DMS79 treated with DMSO at 0.1 percent for 48 hours (cell line): ENCODE measurements at regions not wholly inside any gene's neighbourhood (a gene's known extent, or its start where the extent isn't known, plus 50 kb on each side); places are given as distances from the start of the nearest gene placed in this dataset.
A peak's percentile ranks its signal among the peaks of the same experiment; 100 is the strongest.
"Not testable (repeated sequence)": the region's sequence is repeated elsewhere in the genome, so short reads cannot be mapped to it uniquely, and the experiment has no call there.

Source experiments
- DNase-seq: peaks from one replicate; lab custom pipeline; 2025; lab: John Stamatoyannopoulos, UW

DNA sequence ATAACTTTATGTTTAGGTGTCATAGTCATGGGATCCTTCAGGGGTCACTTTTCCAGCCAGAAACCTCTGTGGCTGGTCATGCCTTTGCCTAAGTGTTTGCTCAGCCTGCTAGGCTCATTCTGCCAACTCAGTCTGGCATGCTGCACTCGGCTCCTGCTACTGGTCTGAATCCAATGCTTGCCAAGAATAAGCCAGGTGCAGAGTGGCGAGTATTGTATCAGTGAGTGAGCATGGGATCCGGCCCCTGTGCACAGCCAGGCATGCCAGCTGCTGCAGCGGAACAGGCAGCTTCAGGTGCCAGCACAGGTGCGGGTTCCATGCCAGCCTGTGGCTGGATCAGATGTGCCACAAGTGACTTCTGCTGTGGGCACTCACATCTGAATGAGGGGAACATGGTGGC, 1269.3 kb upstream of the CNTN5 start:
- DNase-seq = peak; percentile 16

DNA sequence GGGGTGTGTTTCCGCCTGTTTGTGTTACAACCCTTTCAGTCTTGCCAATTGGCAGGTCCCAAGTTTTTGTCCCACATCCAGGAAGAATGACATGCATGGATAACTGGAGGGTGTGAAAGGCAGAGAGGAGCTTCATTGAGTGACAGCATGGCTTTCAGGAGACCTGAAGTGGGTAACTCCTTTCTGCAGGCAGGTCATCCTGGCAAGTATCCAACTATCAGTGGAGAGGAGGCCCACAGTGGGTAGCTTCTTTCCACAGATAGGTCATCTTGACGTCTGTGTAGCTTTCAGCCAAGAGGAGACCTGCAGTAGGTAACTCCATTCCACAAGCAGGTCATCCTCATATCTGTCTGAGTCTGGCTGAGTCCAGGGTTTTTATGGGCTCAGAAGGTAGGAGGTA, 1268.8 kb upstream of the CNTN5 start:
- DNase-seq = no peak

DNA sequence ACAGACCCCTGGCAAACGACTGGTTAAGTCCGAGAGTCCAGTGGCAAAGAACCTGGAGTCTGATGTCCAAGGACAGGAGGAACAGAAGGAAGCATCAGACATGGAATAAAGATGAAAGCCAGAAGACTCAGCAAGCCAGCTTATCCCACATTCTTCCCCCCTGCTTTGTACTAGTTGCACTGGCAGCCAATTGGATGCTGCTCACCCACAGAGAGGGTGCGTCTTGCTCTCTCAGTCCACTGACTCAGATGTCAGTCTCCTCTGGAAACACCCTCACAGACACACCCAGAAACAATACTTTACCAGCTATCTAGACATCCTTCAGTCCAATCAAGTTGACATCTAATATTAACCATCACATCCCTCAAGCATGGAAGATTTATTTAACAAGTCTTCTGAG, 1265.8 kb upstream of the CNTN5 start:
- no peak for DNase-seq

DNA sequence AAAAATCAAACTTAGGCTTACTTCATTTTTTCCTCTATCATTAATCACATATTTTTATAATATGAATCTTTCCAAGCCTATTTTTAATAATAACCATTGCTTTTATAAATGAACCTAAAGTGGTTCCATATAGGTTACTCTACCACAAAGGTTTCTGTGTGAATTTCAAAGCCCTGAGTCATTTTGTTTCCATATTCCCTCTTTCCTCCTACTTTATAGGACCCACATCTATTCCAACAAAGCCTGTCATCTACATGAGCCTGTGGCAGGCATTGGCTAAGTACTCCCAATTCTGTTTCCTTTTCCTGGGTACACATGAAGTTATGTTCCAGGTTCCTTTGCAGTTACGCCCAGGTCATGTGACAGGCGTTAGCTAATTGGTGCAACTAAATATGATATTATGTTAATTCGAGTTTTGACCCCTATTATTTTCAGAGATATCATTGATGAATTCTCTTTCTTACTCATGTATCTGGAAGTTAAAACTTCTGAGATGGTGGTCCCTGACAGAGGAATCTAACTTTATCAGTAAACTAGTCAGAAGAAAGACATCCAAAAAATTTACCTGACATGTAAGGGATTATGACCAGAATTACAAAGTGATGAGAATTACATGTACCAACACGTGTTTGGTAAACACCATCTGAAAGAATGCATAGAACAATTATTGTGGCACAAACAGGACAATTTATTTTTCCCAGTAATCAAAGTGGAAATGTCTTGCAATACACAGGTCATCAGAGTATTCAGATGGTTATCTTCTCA, 1264.0 kb upstream of the CNTN5 start:
- no peak for DNase-seq

DNA sequence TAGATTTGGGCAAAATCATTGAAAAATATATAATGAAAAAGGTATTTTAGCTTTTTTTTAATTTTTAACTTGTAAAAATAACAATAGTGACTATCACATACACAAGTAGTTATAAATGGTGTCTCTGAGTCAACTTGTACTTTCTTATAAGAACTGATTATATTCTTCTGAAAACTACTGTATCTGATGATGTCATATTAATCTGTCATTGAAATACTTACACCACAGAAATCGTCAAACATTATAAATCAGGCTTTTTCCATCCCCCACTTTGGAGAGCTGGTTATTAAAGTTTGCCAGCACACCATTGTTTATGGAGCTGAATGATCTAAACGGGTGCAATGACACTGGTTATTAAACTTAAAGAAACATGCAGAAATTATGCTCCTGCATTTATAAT, 1259.6 kb upstream of the CNTN5 start:
- no peak for DNase-seq

- DNase-seq = no peak
These were observed 1256.6 kb upstream of the CNTN5 start for GRCh38 chr11:97764193-97764592.

DNA sequence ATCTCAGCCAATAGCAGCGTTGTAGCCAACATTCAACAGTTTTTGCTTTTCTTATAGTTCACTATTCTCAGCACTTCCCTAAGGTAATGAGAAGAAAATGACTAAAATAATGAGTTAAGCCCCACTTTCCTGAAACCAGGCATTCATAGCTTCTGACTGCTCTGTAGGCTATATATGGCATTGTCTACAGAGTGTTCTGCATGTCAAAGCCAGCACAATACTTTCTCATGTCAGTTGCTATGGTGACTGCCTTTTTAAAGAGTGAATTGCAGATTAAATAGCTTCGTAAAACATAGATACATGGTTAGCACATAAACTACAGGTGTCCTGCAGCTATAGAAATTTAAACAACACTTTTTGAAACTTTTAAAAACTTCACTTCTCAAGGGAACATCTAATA, 1256.1 kb upstream of the CNTN5 start:
- no peak for DNase-seq

GRCh38 chr11:97770570-97770969, 1250.2 kb upstream of the CNTN5 start:
- no peak for DNase-seq

GRCh38 chr11:97772705-97773104, 1248.0 kb upstream of the CNTN5 start:
- no peak for DNase-seq

- DNase-seq = not testable (repeated sequence)
These were observed 1236.4 kb upstream of the CNTN5 start for GRCh38 chr11:97784388-97784787.

GRCh38 chr11:97786961-97787360, 1233.8 kb upstream of the CNTN5 start:
- DNase-seq = no peak

GRCh38 chr11:97794876-97795275, 1225.9 kb upstream of the CNTN5 start:
- no peak for DNase-seq

DNA sequence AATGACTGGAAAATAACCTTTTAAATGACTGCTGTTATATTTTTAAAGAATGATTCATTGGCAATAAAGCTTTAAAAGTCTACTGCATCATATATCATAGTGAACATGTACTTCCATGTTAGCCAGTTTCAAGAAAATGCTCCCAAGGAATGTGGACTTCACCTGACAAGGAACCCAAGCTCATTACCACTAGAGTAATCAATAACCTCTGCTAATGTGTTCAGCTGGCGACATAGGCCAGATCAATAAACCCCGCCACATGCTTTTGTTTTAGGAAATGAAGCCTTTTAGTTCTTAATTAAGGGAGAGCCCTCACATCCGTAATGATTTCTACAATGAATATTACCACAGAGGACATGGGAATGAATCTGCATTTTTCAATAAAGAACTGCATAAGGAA, 1219.9 kb upstream of the CNTN5 start:
- DNase-seq = no peak

DNA sequence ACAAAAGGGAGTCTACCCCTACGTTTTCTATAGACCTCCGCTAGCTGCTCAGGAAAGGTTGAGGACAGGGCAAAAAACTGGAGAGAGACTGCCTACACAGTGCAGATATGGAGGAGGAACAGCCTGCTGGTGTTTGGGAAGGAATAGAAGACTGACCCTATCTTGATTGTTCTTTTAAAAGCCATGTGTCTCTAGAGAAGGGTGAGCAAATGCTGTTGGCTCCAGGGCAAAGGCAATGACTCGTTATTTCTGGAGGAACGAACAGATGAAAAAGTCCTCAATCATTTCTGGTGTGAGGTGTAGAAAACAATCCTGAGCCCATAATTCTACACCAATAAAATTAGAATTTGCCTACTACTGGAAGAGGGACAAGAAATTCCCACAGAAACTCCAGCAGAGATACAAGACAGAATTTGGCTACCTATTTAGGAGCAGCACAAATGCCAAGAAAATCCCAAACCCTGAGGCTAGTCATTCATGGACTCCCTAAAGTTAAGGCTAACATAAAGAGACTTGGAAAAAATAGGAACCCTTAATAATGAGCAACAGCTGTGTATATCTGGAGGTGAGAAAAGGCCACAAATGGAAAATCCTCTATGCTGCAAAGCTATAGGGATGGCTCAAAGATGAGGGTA, 1206.3 kb upstream of the CNTN5 start:
- no peak for DNase-seq

DNA sequence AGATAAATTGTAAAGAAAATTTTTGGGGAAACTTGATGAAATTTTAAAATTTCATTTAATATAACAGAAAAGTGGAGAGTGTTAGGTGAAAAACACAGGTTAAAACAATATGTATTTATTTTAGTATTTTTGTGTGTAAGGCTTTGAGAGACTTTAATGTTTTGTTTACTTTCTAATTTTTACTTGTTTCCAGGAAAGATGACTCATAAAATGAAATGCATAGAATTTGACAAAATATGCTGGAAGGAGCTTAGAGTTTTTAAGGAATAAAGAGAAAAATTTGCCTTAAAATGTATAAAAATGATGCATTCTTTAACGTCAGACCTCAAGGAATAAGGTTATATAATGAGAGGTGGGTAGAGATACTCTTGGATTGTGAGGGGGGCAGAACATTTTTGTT, 1205.1 kb upstream of the CNTN5 start:
- no peak for DNase-seq

DNA sequence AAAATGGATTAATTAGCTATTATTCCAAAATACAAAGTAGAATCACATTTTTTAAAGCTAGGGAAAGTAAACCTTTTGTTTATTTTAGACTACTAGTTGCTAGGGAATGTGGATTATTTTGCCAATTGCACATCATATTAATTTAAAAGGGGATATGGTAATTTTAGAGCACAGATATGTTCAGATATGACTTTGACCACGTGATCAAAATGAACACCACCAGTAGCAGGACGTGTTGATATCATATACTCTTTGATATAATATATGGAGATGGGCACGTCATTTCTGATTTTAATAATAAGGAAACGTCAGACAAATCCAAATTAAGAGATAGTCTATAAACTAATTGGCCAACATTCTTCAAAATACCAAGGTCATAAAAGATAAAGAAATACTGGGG, 1188.3 kb upstream of the CNTN5 start:
- no peak for DNase-seq

DNA sequence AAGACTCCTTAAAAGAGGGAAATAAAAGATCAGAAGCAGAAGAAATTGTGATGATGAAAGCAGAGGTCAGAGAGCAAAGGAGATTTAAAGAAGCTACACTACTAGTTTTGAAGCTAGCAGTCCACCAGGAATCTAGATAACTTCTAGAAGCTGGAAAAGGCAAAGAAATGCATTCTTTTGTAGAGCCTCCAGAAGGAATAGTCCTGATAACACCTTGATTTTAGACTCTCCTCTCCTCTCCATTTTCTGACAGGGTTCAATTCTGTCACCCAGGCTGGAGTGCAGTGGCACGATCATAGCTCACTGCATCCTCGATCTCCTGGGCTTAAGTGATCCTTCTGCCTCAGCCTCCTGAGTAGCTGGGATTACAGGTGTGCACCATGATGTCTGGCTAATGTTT, 1187.3 kb upstream of the CNTN5 start:
- no peak for DNase-seq

DNA sequence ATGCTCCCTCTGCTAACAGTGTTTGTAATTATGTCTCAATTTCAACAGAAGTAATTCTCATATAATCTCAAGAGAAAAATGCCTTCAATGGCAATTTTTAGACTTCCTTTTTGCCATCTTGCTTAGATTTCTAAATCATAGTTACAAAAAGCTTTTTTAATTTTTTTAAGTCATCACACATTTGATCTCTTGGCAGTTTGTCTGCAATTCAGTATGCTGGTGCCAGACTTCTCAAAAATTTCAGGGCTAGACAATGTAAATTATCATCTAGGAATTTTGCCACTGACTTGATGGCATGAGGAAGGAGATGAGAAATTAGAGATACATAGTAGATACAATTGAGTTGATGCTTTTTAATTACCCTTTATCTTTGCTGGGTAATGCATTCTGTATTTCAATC, 1176.7 kb upstream of the CNTN5 start:
- no peak for DNase-seq

DNA sequence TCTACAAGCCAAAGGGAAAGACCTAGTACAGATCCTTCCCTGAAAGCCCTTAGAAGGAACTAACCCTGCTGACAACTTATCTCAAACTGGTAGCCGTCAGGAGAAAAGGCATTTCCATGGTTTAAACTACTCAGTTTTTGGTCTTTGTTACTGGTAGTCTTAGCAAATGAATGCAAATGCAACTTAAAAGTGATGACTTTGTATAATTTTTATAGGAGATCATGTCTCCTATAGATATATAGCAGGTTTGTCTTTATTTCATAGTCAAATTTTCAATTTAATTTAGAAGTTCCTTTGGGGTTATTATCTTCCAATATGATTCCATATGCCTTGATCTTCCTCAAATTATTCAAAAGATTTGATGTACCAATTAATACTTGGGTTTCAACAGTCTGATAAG, 1173.0 kb upstream of the CNTN5 start:
- DNase-seq = no peak

DNA sequence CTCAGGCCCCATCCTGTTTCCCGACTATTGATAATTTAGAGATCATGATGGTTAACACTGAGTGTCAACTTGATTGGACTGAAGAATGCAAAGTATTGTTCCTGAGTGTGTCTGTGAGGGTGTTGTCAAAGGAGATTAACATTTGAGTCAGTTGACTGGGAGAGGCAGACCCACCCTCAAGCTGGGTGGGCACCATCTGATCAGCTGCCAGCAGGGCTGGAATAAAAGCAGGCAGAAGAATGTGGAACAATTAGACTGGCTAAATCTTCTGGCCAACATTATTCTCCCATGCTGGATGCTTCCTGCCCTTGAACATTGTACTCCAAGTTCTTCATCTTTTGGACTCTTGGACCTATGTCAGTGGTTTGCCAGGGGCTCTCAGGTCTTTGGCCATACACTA, 1170.0 kb upstream of the CNTN5 start:
- DNase-seq = no peak

DNA sequence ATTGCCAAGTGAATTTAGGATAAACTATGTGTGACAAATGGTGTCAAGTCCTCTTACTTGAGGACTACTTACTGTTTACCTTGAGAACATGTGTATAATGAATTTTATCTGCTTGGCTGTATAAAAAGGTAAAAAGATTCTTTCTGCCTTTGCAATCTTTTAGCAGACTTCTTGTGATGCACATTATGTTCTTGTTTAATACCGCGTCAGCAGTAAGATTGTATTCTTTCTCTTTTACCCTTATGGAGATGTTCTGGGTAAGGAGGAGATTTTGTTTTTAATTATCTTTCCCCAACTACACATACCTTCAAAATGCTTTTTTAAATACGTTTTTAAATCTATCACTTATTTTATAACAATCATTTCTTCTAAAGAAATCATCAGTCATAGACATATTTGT, 1166.4 kb upstream of the CNTN5 start:
- no peak for DNase-seq

DNA sequence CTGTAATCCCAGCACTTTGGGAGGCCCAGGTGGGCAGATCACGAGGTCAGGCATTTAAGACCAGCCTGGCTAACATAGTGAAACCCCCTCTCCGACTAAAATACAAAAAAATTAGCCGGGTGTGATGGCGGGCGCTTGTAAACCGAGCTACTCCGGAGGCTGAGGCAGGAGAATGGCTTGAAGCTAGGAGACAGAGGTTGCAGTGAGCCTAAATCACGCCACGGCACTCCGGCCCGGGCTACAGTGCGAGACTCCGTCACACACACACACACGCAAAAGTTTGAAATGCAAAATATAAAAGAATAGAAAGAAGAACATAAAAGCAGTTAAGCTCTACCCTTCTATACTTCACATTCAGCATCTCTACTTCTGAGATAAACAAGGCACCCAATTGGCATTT, 1165.9 kb upstream of the CNTN5 start:
- DNase-seq = no peak

GRCh38 chr11:97856666-97857065, 1164.1 kb upstream of the CNTN5 start:
- DNase-seq = no peak

- DNase-seq = no peak
These were observed 1160.5 kb upstream of the CNTN5 start for GRCh38 chr11:97860237-97860636.
